CD4-positive, alpha-beta T cell treated with Interleukin-17A for 1 hour (primary cell): ENCODE measurements at regions not wholly inside any gene's neighbourhood (a gene's known extent, or its start where the extent isn't known, plus 50 kb on each side); places are given as distances from the start of the nearest gene placed in this dataset.

Experiments
- DNase-seq: peaks from one replicate; pipeline ENCODE4 v3.0.0-alpha.2; 2020

- peak; percentile 44 for DNase-seq
Observed at GRCh38 chr18:54717673-54718407, 110.4 kb upstream of the RAB27B start.

GRCh38 chr18:54718408-54718773 lies 109.9 kb upstream of the RAB27B start:
- DNase-seq: no peak

GRCh38 chr18:54720620-54721019 lies 107.7 kb upstream of the RAB27B start:
- no peak for DNase-seq

- DNase-seq: no peak
Observed at GRCh38 chr18:54726143-54726542, 102.1 kb upstream of the RAB27B start.

GRCh38 chr18:54734059-54734458 lies 94.2 kb upstream of the RAB27B start:
- DNase-seq: no peak

GRCh38 chr18:54736981-54737380 lies 91.3 kb upstream of the RAB27B start:
- DNase-seq: no peak

- no peak for DNase-seq
Observed at GRCh38 chr18:54737986-54738385, 90.3 kb upstream of the RAB27B start.

- no peak for DNase-seq
Observed at GRCh38 chr18:54739476-54739875, 88.8 kb upstream of the RAB27B start.

- DNase-seq: no peak
Observed at GRCh38 chr18:54740136-54740846, 88.0 kb upstream of the RAB27B start.

GRCh38 chr18:54742120-54742519 lies 86.2 kb upstream of the RAB27B start:
- no peak for DNase-seq

GRCh38 chr18:54742659-54743604 lies 85.3 kb upstream of the RAB27B start:
- DNase-seq: no peak

GRCh38 chr18:54743605-54743995 lies 84.7 kb upstream of the RAB27B start:
- DNase-seq: no peak

- DNase-seq: no peak
Observed at GRCh38 chr18:54749291-54749690, 79.0 kb upstream of the RAB27B start.

- DNase-seq: no peak
Observed at GRCh38 chr18:54750350-54750749, 77.9 kb upstream of the RAB27B start.

- no peak for DNase-seq
Observed at GRCh38 chr18:54752185-54752584, 76.1 kb upstream of the RAB27B start.

- no peak for DNase-seq
Observed at GRCh38 chr18:54755456-54755855, 72.8 kb upstream of the RAB27B start.

GRCh38 chr18:54762386-54762785 lies 65.9 kb upstream of the RAB27B start:
- DNase-seq: no peak

- DNase-seq: no peak
Observed at GRCh38 chr18:54764786-54765185, 63.5 kb upstream of the RAB27B start.

- no peak for DNase-seq
Observed at GRCh38 chr18:54765636-54766375, 62.5 kb upstream of the RAB27B start.

- no peak for DNase-seq
Observed at GRCh38 chr18:54766634-54767033, 61.6 kb upstream of the RAB27B start.

GRCh38 chr18:54767098-54767497 lies 61.2 kb upstream of the RAB27B start:
- no peak for DNase-seq

GRCh38 chr18:54769526-54770464 lies 58.5 kb upstream of the RAB27B start:
- no peak for DNase-seq
